Inflammatory macrophage treated with lipopolysaccharide for 1 hour (primary cell): ENCODE measurements at regions not wholly inside any gene's neighbourhood (a gene's known extent, or its start where the extent isn't known, plus 50 kb on each side); places are given as distances from the start of the nearest gene placed in this dataset.

ENCODE experiments used
- DNase-seq, 2 donors: peaks; one replicate each; pipeline ENCODE4 v3.0.0-alpha.2; 2020 to 2022

DNA sequence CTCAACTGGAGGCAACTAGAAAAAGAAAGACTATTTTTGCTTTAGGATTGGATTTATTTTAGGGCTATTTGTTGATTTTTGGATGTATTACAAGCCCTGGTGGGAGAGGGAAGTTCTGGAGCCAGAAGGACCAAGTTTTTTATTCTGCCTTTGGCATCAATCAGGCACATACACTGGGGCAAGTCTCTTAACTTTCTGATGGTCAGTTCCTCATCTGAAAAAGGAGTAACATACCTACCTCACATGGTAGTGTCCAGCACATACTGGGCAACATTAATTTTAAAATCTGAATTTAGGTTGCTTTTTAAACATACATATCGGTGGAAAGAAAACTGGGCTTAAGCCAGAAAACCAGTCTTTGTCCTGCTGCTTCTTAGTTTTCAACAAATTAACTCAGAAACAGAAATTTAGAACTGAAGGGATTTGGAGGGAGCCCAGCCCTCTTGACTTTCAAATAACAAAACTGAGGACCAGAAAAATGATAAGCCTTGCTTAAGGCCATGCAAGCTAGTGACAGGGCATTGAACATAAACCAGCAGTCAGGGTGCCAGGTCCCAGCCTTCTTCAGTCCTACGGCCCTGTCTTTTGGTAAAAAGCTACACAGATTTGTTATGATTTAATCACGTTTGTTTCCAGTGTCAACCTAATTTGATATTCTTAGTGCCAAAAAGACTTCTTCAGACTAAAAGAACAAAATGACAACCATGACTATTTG, 90.2 kb upstream of the SLC38A2 start:
- DNase-seq = no peak

- DNase-seq = no peak
Measured at GRCh38 chr12:46461907-46462640, 89.5 kb upstream of the SLC38A2 start.

DNA sequence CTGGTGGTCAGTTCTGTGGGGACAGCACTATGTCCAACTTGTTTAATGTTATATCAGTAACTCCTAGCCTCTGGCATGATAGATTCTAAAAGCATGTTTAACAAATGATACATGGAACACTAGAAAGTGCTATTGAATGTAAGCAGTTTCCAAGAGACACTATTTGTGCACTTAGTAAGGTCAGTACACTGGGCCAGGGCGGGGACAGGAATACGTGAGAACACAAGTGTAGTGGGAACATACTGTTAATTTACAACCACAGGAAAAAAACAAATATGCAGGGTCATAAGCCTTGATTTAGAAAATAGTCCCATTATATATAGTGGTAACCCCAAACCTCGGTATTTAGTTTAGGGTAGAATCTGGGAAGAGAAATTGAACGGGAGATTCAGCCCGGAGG, 88.9 kb upstream of the SLC38A2 start:
- no peak for DNase-seq

DNA sequence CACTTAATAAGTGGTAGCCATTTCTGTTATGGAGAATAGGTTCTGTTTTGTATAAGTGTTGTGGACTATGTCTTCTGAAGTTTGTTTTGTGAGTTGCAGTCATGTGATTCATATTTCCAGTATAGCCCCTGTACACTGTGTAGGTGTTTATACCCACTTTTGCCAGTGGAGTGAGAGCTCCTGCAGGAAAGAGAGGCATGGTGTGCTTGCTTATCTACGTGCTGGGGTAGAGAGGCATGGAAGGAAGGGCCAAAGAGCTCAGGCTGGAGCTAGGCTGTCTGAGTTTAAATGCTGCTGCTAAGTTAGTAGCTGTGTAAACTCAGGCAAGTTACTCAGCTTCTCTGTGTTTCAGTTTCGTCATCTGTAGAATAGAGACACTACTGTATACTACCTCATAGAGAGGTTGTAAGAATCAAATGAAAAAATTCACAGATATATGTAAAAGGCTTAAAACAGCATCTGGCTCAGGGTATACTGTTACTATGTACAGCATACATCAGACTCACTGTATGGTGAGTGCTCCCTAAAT, 88.2 kb upstream of the SLC38A2 start:
- no peak for DNase-seq

GRCh38 chr12:46459861-46460545, 87.4 kb upstream of the SLC38A2 start:
- DNase-seq = peak; percentile 38 to 51

DNA sequence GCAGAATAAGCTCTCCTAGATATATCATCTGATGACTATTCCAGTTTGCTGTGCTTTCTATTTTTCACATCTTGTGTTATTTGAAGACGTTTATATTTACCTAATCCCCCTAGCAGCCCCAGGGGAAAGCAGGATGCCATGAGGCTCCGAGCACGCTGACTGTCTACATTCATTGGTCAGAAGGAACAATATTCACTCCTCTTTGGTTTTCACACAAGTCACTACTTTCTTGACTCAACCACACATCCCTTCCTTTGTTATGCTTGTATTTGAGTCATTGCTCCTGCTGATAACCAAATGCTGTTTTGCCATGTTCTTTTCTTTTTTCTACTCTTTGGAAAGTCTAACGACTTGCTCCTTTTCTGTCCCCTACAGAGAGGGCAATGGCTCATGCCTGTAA, 86.5 kb upstream of the SLC38A2 start:
- DNase-seq = no peak

GRCh38 chr12:46458500-46459102, 86.0 kb upstream of the SLC38A2 start:
- DNase-seq = peak in 1 of 2 donors; percentile 23

- DNase-seq = no peak
Measured at GRCh38 chr12:46457958-46458357, 85.4 kb upstream of the SLC38A2 start.

DNA sequence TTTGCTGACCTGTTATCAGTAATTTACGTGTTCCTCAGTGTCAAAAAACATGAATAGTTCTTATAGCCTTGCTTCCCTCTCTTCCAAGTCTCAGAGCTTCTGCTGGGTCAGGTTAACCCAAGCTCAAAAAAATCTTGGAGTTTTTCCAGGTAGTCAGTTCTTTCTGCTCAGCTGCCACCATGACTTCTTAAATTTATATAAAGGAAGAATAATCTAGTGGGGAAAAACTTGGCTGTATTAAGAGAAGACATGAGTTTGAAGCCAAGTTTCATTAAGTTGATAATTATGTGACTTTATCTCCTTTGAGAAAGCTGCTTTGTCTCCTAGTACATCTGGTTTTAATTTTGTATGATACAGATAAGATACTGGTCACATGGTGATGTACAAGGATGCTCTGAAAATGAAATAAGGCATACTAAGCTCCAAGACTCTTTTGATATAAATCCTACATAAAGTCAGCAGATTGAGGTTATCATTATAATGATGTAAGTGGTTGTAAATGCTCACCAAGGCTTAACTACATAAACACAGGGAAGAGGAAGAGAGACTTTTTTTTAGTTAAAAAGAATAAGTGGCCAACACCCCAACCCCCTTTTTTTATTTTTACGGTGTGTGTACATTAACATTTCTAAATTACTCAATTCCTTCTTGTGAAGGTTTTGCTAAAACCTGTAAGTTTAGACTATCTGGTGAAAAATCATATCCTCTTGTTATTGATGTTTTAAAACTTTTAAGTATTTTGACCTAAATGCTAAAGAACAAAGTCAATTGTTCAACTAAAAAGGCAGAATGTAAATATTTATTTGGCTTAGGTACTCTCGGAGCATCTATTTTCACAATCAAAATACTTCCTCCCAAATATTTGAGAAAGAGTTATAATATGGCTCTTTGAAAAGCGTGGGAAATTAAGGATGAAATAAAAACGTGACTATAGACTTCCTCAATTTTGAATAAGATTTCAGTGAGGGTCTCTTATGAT, 84.1 kb upstream of the SLC38A2 start:
- no peak for DNase-seq

DNA sequence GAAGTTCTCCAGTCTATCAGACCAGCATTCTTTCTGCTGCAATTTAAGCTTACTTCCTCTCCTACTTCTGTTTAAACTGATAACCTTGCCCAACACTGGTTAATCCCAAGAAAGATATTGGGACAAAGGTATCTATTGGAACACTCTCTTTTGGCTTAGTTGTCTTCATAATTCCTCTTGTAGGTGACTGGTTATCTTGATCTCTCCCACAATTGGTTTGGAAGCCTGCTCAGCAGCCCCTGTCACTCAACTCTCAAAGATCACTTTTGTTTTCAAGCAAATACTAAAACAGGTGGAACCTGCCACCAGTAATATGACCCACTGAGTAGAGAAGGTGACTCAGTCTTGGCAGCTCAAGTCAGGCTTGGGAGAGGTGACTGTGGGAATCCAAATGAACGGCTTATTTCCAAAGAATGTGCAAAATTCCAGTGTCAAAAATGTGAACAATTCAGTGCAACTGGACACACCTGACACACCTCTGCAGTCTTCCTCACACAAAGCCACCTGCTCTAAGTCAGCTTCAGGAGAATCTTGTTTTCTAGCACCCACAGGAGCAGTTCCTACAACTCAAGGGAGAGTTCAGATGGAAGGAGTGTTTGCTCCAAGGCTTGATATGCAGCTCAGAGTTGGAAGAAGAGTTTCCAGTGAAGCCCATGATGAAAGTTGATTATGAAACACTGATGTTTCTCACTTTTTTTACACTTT, 83.2 kb upstream of the SLC38A2 start:
- DNase-seq = no peak

GRCh38 chr12:46454981-46455380, 82.4 kb upstream of the SLC38A2 start:
- no peak for DNase-seq

DNA sequence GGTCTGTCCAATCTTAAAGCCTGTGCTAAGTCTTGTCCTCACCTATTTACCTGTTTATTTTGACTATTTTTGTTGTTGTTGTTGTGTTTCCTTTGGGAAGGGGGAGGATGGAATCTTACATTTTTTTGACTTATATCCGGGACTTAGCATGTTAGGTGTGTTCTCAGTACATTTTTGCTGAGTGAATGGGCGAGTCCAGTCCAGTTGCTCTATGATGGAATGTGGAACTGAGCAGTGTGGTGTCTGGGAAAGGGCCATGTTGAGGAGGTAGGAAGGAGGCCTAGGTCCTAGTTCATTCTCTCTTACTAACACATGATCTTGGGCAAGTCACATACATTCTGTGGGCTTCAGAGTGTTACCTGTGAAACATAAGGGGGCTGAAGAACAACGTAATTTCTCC, 80.9 kb upstream of the SLC38A2 start:
- DNase-seq = no peak

- no peak for DNase-seq
Measured at GRCh38 chr12:46452776-46453175, 80.2 kb upstream of the SLC38A2 start.

DNA sequence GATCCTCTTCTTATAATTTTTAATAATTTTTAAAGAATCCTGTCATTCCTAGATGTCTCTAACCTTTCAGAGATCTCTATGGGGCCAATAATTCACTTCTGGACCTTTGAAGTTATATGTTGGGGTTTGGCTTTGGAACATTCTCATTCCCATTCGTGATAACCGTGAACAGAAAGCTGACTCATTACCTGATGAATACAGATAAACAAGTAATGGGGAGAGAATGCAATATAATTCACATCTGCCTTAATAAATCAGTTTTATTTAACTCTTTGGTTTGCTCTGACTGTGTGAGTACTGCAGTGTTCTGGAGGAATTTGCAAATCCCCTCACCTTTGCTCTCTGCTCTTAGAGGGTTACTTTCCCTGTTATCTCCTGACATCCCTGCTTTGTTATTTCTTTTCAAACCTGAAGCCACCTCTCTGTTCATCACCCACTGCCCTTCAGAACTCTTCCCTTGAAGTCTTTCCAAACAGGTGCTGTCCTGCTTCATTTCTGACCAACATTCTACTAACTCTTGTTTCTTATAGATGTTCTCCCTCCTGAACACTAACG, 79.6 kb upstream of the SLC38A2 start:
- no peak for DNase-seq

GRCh38 chr12:46451276-46452021, 78.9 kb upstream of the SLC38A2 start:
- DNase-seq = no peak

- DNase-seq = peak in 1 of 2 donors; percentile 23
Measured at GRCh38 chr12:46450279-46450748, 77.7 kb upstream of the SLC38A2 start.

DNA sequence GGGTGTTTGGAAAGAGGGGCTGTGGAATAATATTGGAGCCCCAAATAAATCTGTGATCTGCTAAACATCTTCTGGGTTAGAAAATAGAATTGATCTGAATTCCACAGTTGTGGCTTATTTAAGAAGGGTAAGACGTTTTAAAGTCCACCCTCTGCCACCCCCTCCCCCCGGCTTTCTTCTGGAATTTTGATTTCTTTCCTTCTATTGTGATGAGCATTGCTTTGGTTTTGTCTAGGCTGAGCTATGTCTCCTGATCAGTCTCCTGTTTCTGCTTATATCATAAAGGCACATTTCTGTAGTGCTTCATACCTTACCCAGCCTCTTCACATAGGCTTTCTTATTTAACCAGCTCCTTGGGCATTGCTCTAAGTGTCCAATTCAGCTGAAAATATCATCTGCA, 77.3 kb upstream of the SLC38A2 start:
- DNase-seq = no peak

DNA sequence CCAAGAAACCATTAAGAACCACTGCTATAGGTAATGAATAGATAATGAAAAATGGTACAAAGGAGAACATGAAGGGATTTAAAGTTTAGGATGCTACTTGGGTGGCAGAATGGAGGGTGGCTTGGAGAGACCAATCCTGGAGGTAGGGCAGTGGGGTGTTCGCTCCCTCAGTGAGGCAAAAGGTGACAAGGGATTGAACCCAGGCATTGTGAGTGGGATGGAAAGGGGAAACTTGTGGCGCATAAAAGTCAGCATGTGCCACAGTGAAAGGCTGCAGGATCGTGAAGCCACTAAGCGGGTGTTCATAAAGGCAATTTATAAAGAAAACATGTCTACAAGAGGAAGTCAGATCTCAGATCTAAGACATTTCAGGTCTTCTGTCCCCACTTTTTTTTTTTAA, 76.7 kb upstream of the SLC38A2 start:
- DNase-seq = no peak

DNA sequence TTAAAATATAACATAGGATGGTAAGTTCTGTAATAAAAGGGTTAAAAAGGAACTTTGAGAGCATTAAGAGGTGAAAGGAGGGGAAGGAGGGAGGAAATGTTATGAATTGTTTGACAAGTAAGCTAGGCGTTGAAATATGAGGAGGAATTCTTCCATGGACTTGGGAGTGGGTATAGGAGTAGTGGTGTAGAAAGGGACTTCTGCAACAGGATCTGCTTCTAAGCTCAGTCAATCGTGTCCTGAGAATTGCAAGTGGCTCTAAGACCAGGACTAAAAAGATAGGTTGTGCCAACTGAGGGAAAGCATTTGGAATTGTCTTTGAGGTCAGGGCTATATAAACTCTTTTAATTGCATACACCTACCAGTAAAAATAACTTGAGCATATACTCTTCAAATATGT, 74.1 kb upstream of the SLC38A2 start:
- DNase-seq = no peak
